GM12878 (cell line): ENCODE measurements at regions not wholly inside any gene's neighbourhood (a gene's known extent, or its start where the extent isn't known, plus 50 kb on each side); places are given as distances from the start of the nearest gene placed in this dataset.
"Not testable (repeated sequence)": the region's sequence is repeated elsewhere in the genome, so short reads cannot be mapped to it uniquely, and the experiment has no call there.

ENCODE experiments used
- ATAC-seq: fragments of 200-7000 bp; cut with Tn5 transposase; 3 replicates; pipeline ENCODE4 v1.9.1; 2020; ENCODE audit warnings: mild to moderate bottlenecking, moderate library complexity
- BruUV-seq: library from RNA; stranded (reverse); fragments of 400-500 nt; replicated peaks from 2 replicates; lab custom pipeline; 2021; lab: Mats Ljungman, UMichigan
- CTCF ChIA-PET: fragments of 300-600 bp; sonication (Branson Sonifier 250); formaldehyde crosslinking; extraction: SDS; loops from one replicate; lab custom pipeline; 2021; ENCODE audit warnings: inconsistent platforms; lab: Yijun Ruan, JAX
- POLR2A ChIA-PET: fragments of 350-600 bp; formaldehyde crosslinking; extraction: SDS; loops from one replicate; lab custom pipeline; 2021; ENCODE audit warnings: inconsistent platforms; lab: Charles Lee
- RAD21 ChIA-PET: fragments of 300-600 bp; sonication (Branson Sonifier 250); formaldehyde crosslinking; loops from one replicate; lab custom pipeline; 2023; ENCODE audit warnings: antibody characterized with exemption; ENCODE audit not compliant: unreplicated experiment; lab: Charles Lee
- SMC1A ChIA-PET: fragments of 300-600 bp; sonication (Branson Sonifier 250); formaldehyde crosslinking; loops from one replicate; lab custom pipeline; 2023; ENCODE audit not compliant: unreplicated experiment, uncharacterized antibody; lab: Charles Lee
- DNase-seq: peaks from one replicate; pipeline ENCODE4 v3.0.0-alpha.2; 2011; ENCODE audit warnings: low read depth, low spot score
- FAIRE-seq: peaks from 3 replicates; lab custom pipeline; 2011; peaks lifted over from hg19 to GRCh38; lab: Jason Lieb, UNC
- H2AFZ ChIP-seq: 2 replicates; pipeline ENCODE4 v1.6.0; 2011; ENCODE audit warnings: low read depth, low read length, control low read depth; ENCODE audit not compliant: control insufficient read depth
- H3K27ac ChIP-seq: 2 replicates; pipeline ENCODE4 v1.5.1; 2011; ENCODE audit warnings: control low read depth; ENCODE audit not compliant: control insufficient read depth, insufficient read depth
- H3K27me3 ChIP-seq, 2 experiments: replicated peaks in 1 of 2; 2 replicates each; pipeline versions ENCODE4 v1.6.0 to v1.6.1; 2011; ENCODE audit warnings: low read length in 1 of 2; ENCODE audit not compliant: control insufficient read depth in 2 of 2, insufficient read depth in 2 of 2
- H3K36me3 ChIP-seq, 2 experiments: 2 replicates each; pipeline ENCODE4 v1.5.1; 2011; ENCODE audit warnings: low read length in 1 of 2; ENCODE audit not compliant: control insufficient read depth in 2 of 2, insufficient read depth in 2 of 2
- H3K4me1 ChIP-seq: 2 replicates; pipeline ENCODE4 v1.6.1; 2011; ENCODE audit warnings: mild to moderate bottlenecking, low read length, moderate library complexity, mixed read lengths; ENCODE audit not compliant: control insufficient read depth, insufficient read depth
- H3K4me2 ChIP-seq: 2 replicates; pipeline ENCODE4 v1.6.0; 2011; ENCODE audit warnings: control low read depth; ENCODE audit not compliant: control insufficient read depth, insufficient read depth
- H3K4me3 ChIP-seq: fragments of 200-600 bp; sonication (generic); 2 replicates; pipeline ENCODE4 v1.5.1; 2016
- H3K79me2 ChIP-seq: 2 replicates; pipeline ENCODE4 v1.6.0; 2011; ENCODE audit warnings: low read length; ENCODE audit not compliant: control insufficient read depth, insufficient read depth
- H3K9ac ChIP-seq: 2 replicates; pipeline ENCODE4 v1.8.0; 2011; ENCODE audit warnings: low read length, control low read depth, mixed read lengths; ENCODE audit not compliant: control insufficient read depth, insufficient read depth
- H3K9me3 ChIP-seq: replicated peaks from 3 replicates; pipeline ENCODE4 v1.5.1; 2011; ENCODE audit warnings: mild to moderate bottlenecking, low read length; ENCODE audit not compliant: control insufficient read depth, insufficient read depth
- H4K20me1 ChIP-seq: 2 replicates; pipeline ENCODE4 v1.6.0; 2011; ENCODE audit not compliant: control insufficient read depth, insufficient read depth
- BCL11A ChIP-seq: IDR thresholded peaks from 2 replicates; pipeline ENCODE4 v1.6.1; 2011; ENCODE audit warnings: low read depth, low read length
- MTA3 ChIP-seq: IDR thresholded peaks from 2 replicates; pipeline ENCODE4 v1.6.1; 2012; ENCODE audit warnings: low read length, inconsistent platforms, borderline replicate concordance
- MYB ChIP-seq: fragments of 150-350 bp; IDR thresholded peaks from 2 replicates; pipeline ENCODE4 v1.6.1; 2014; ENCODE audit warnings: mild to moderate bottlenecking, low read depth, low read length, borderline replicate concordance
- PAX5 ChIP-seq: IDR thresholded peaks from 2 replicates; pipeline ENCODE4 v1.6.1; 2011; ENCODE audit warnings: low read depth, low read length, borderline replicate concordance
- PKNOX1 ChIP-seq: fragments of 450-650 bp; IDR thresholded peaks from 2 replicates; pipeline ENCODE4 v1.6.1; 2016; ENCODE audit warnings: mild to moderate bottlenecking
- WRNIP1 ChIP-seq: IDR thresholded peaks from 2 replicates; pipeline ENCODE4 v1.6.1; 2011; ENCODE audit warnings: low read depth, low read length, improper control_type of control experiment, borderline replicate concordance
- WGBS: methylation state at CpG from one replicate; pipeline ENCODE4 v1.1.6; 2016; ENCODE audit warnings: low lambda C conversion rate; ENCODE audit not compliant: insufficient replicate concordance, insufficient coverage; ENCODE audit errors: missing lambda C conversion rate; 5-methylcytosine and 5-hydroxymethylcytosine counted together
- in situ Hi-C: fragments of 300-500 bp; cut with MboI; formaldehyde crosslinking; loops from 9 replicates; pipeline ENCODE4 v1.14.3; 2018; ENCODE audit warnings: mixed read lengths
- intact Hi-C: fragments of 100-400 bp; cut with micrococcal nuclease; formaldehyde crosslinking; loops from one replicate; pipeline ENCODE4 v1.14.2; 2022; ENCODE audit not compliant: unreplicated experiment

GRCh38 chrX:140633105-140633504 is 76.5 kb upstream of the LINC00632 start:
- H3K27me3 ChIP-seq, H2AFZ ChIP-seq, RAD21 ChIA-PET, in situ Hi-C loops, H3K79me2 ChIP-seq, H3K9ac ChIP-seq, intact Hi-C loops, H3K4me3 ChIP-seq, H3K36me3 ChIP-seq, H3K4me2 ChIP-seq, H3K4me1 ChIP-seq, H3K27ac ChIP-seq, H3K9me3 ChIP-seq, DNase-seq, SMC1A ChIA-PET, H4K20me1 ChIP-seq, CTCF ChIA-PET, BruUV-seq, ATAC-seq, POLR2A ChIA-PET, FAIRE-seq: not testable (repeated sequence)
- WGBS = 19% methylated on average over 10 of the region's 10 CpGs

DNA sequence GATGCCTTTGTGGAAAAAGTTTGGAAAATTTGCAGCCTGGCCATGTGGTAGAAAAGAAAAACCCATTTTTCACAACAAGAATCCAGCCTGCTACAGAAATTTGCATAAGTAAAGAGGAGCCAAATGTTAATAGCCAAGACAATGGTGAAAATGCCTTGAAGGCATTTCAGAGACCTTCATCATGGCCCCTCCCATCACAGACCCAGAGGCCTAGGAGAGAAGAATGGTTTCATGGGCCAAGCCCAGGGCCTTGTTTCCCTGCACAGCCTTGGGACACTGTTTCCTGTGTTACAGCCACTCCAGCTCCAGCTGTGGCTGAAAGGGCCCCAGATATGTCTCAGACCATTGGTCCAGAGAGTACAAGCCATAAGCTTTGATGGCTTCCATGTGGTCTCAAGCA is 101.4 kb upstream of the LINC00632 start:
- CTCF ChIA-PET = no interaction called here
- Histone ChIP-seq H3K36me3 (no peaks in the 10 kb centered on the region), H3K4me2 (no peak overlapping the region), H3K27me3 (no peaks in the 10 kb centered on the region), H3K27ac (no peak overlapping the region), H3K4me3 (no peak overlapping the region), H3K4me1 (no peaks in the 10 kb centered on the region), H3K79me2 (no peaks in the 10 kb centered on the region), H2AFZ (no peak overlapping the region), H3K9ac (no peak overlapping the region)
- intact Hi-C loops (no loop called here), in situ Hi-C loops (no loop called here)
- no TSS peak for BruUV-seq
- DNase-seq = no peak
- SMC1A ChIA-PET = no interaction called here
- TF ChIP-seq MYB (no peak), PAX5 (no peak), MTA3 (no peak), PKNOX1 (no peak), BCL11A (no peak), WRNIP1 (no peak)
- TF ChIP-seq, all 136 proteins: peak for 0
- Histone ChIP-seq H4K20me1 (no peaks in the 10 kb centered on the region), H3K9me3 (no peaks in the 10 kb centered on the region; the same call in 2 of the 3 replicates)
- no peak for FAIRE-seq
- ATAC-seq = no peak
- POLR2A ChIA-PET = no interaction called here
- RAD21 ChIA-PET = no interaction called here
